Keratinocyte (primary cell): ENCODE measurements at regions not wholly inside any gene's neighbourhood (a gene's known extent, or its start where the extent isn't known, plus 50 kb on each side); places are given as distances from the start of the nearest gene placed in this dataset.

ENCODE experiments used
- DNase-seq: peaks from one replicate; pipeline ENCODE4 v3.0.0-alpha.2; 2011; ENCODE audit warnings: low read depth, missing footprints, low spot score
- FAIRE-seq: peaks from 2 replicates; lab custom pipeline; 2011; peaks lifted over from hg19 to GRCh38; lab: Jason Lieb, UNC
- H2AFZ ChIP-seq: 2 replicates; pipeline ENCODE4 v1.6.0; 2012; ENCODE audit warnings: low read length, control low read depth, inconsistent platforms; ENCODE audit not compliant: control insufficient read depth
- H3K27ac ChIP-seq: 2 replicates; pipeline ENCODE4 v1.5.1; 2011; ENCODE audit warnings: low read length; ENCODE audit not compliant: control insufficient read depth, insufficient read depth
- H3K27me3 ChIP-seq: 3 replicates; pipeline ENCODE4 v1.6.0; 2011; ENCODE audit warnings: low read length; ENCODE audit not compliant: control insufficient read depth, insufficient read depth; ENCODE audit errors: extremely low read depth
- H3K36me3 ChIP-seq, 2 experiments: 2 replicates in 1 of 2; 3 replicates in 1 of 2; pipeline ENCODE4 v1.5.1; 2011; ENCODE audit warnings: low read length in 2 of 2, mild to moderate bottlenecking in 1 of 2; ENCODE audit not compliant: control insufficient read depth in 2 of 2, insufficient read depth in 2 of 2; ENCODE audit errors: extremely low read depth in 1 of 2
- H3K4me1 ChIP-seq: 3 replicates; pipeline ENCODE4 v1.5.1; 2011; ENCODE audit warnings: low read length; ENCODE audit not compliant: control insufficient read depth, insufficient read depth; ENCODE audit errors: extremely low read depth
- H3K4me2 ChIP-seq: 3 replicates; pipeline ENCODE4 v1.6.0; 2011; ENCODE audit warnings: low read depth, low read length; ENCODE audit not compliant: control insufficient read depth, insufficient read depth; ENCODE audit errors: extremely low read depth
- H3K4me3 ChIP-seq, 3 experiments: fragments of 200-600 bp in 1 of 3; sonication (generic) in 1 of 3; 2 replicates in 2 of 3; 3 replicates in 1 of 3; pipeline ENCODE4 v1.5.1; 2011 to 2016; ENCODE audit warnings: low read length in 3 of 3, mild to moderate bottlenecking in 3 of 3, control low read depth in 2 of 3, inconsistent platforms in 1 of 3, low read depth in 1 of 3, mixed read lengths in 1 of 3, mixed run types in 1 of 3, moderate library complexity in 1 of 3; ENCODE audit not compliant: control insufficient read depth in 2 of 3, insufficient read depth in 2 of 3; ENCODE audit errors: extremely low read depth in 1 of 3
- H3K79me2 ChIP-seq: 2 replicates; pipeline ENCODE4 v1.6.0; 2012; ENCODE audit warnings: low read length; ENCODE audit not compliant: control insufficient read depth, insufficient read depth
- H3K9ac ChIP-seq: 3 replicates; pipeline ENCODE4 v1.6.0; 2011; ENCODE audit warnings: low read length; ENCODE audit not compliant: control insufficient read depth, insufficient read depth; ENCODE audit errors: extremely low read depth
- H3K9me1 ChIP-seq: 3 replicates; pipeline ENCODE4 v1.6.0; 2011; ENCODE audit warnings: low read length; ENCODE audit not compliant: control insufficient read depth, insufficient read depth; ENCODE audit errors: extremely low read depth
- H3K9me3 ChIP-seq: 2 replicates; pipeline ENCODE4 v1.5.1; 2012; ENCODE audit warnings: low read depth, low read length; ENCODE audit not compliant: control insufficient read depth
- H4K20me1 ChIP-seq: 3 replicates; pipeline ENCODE4 v1.6.0; 2011; ENCODE audit warnings: low read length; ENCODE audit not compliant: control insufficient read depth, insufficient read depth; ENCODE audit errors: extremely low read depth
- CTCF ChIP-seq, 3 experiments: IDR thresholded peaks in 1 of 3; conservative IDR thresholded peaks in 1 of 3; optimal IDR thresholded peaks in 1 of 3; 2 replicates in 2 of 3; 3 replicates in 1 of 3; pipeline versions ENCODE3 to v1.5.1; 2011; ENCODE audit warnings: low read length in 3 of 3, mild to moderate bottlenecking in 3 of 3, moderate library complexity in 2 of 3, control low read depth in 1 of 3, inconsistent platforms in 1 of 3; ENCODE audit not compliant: insufficient read depth in 2 of 3; ENCODE audit errors: extremely low read depth in 1 of 3
- EZH2 ChIP-seq: IDR thresholded peaks from one replicate; pipeline ENCODE4 v1.6.1; 2012; ENCODE audit warnings: inconsistent platforms, mild to moderate bottlenecking, low read length, moderate library complexity
- dilution Hi-C: fragments of 300-500 bp; cut with MboI; formaldehyde crosslinking; loops from one replicate; pipeline ENCODE4 v1.7.0; 2020; ENCODE audit warnings: low sequenced_read_pairs; ENCODE audit not compliant: extremely low pct_ligation_motif_present

GRCh38 chr5:61281686-61282085, 50.4 kb upstream of the ZSWIM6 start:
- Histone ChIP-seq H3K27me3 (no peaks in the 10 kb centered on the region), H3K4me2 (no peak overlapping the region), H3K9me3 (no peaks in the 10 kb centered on the region), H3K9me1 (no peaks in the 10 kb centered on the region), H2AFZ (no peak overlapping the region), H4K20me1 (no peaks in the 10 kb centered on the region), H3K36me3 (no peaks in the 10 kb centered on the region), H3K4me3 (no peak overlapping the region), H3K4me1 (peaks cover 30% of the 10 kb centered on the region), H3K27ac (no peak overlapping the region), H3K79me2 (no peaks in the 10 kb centered on the region), H3K9ac (no peak overlapping the region)
- DNase-seq = no peak
- no peak for FAIRE-seq
- TF ChIP-seq EZH2 (no peak), CTCF (optimal IDR thresholded peaks at IDR 0.05 in 1 of 3, IDR thresholded peaks at IDR 0.05 in 1 of 3, conservative IDR thresholded peaks at IDR 0.05 in 1 of 3; ENCODE audit: extremely low read depth in 1 of 3, insufficient read depth in 2 of 3, low read length in 3 of 3) (no peak)
- dilution Hi-C loops = no loop called here
